ENCODE measurements at regions not wholly inside any gene's neighbourhood (a gene's known extent, or its start where the extent isn't known, plus 50 kb on each side); places are given as distances from the start of the nearest gene placed in this dataset.

DNA sequence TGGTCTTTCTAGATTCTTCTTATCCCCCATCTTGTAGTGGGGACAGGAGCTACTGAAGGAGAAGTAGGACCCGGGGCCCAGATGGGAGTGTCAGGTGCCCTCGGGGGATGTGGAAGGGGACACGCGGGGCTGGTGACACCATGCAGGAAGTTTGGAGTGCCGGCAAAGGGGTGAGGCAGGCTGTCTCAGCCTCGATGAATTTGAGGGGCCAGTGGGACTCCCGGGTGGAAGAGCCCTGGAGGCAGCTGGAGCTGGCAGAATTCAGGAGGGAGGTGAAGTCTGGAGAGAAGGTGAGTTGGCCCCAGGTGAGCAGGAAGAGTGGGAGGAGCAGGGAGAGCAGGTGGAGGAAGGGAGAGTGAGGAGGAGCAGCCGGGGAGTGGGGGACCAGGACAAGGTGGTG is 101.7 kb downstream of the CPZ start:
- no peak overlapping the region for H3K4me2 ChIP-seq (ENCODE audit: control insufficient read depth, insufficient read depth)
- WGBS (ENCODE audit: insufficient coverage, insufficient replicate concordance, low lambda C conversion rate, missing lambda C conversion rate), result 27% methylated on average over 8 of the region's 8 CpGs
- H3K36me3 ChIP-seq (ENCODE audit: control insufficient read depth in 2 of 2, insufficient read depth in 2 of 2, low read length in 1 of 2), result no peaks in the 10 kb centered on the region
- DNase-seq (ENCODE audit: low read depth, low spot score) (no peak), FAIRE-seq (no peak), ATAC-seq (no peak)
- in situ Hi-C loops (cut with MboI), result no loop called here
- ChIA-PET CTCF (no interaction called here), POLR2A (no interaction called here), RAD21 (ENCODE audit: unreplicated experiment) (no interaction called here), SMC1A (ENCODE audit: uncharacterized antibody, unreplicated experiment) (no interaction called here)
- H3K9ac ChIP-seq (ENCODE audit: control insufficient read depth, insufficient read depth, low read length), result no peak overlapping the region
- no peak for TF ChIP-seq TCF3 (IDR thresholded peaks at IDR 0.05; ENCODE audit: borderline replicate concordance, insufficient read depth, low read depth, low read length)
- TF ChIP-seq SMC3 (IDR thresholded peaks at IDR 0.05; ENCODE audit: borderline replicate concordance, low read length), result no peak
- no peak for TF ChIP-seq EGR1 (IDR thresholded peaks at IDR 0.05; ENCODE audit: borderline replicate concordance in 1 of 2, low read depth in 2 of 2, low read length in 2 of 2)
- no peak for TF ChIP-seq POLR2A (IDR thresholded peaks at IDR 0.05; ENCODE audit: low read depth, low read length)
- no peak for TF ChIP-seq CHD2 (IDR thresholded peaks at IDR 0.05; ENCODE audit: borderline replicate concordance, low read depth, low read length)
- no peak for TF ChIP-seq SUZ12 (IDR thresholded peaks at IDR 0.05; ENCODE audit: unreplicated experiment)
- TF ChIP-seq RUNX3 (IDR thresholded peaks at IDR 0.05; ENCODE audit: low read length), result no peak
- TF ChIP-seq STAT1 (conservative IDR thresholded peaks at IDR 0.05), result no peak
- TF ChIP-seq MXI1 (IDR thresholded peaks at IDR 0.05; ENCODE audit: low read depth, low read length), result no peak
- BruUV-seq (replicated peaks), result no TSS peak
- H3K79me2 ChIP-seq (ENCODE audit: control insufficient read depth, insufficient read depth, low read length), result no peaks in the 10 kb centered on the region
- no peaks in the 10 kb centered on the region for H3K4me1 ChIP-seq (ENCODE audit: control insufficient read depth, insufficient read depth, low read length)
- no peaks in the 10 kb centered on the region for H3K9me3 ChIP-seq (replicated peaks; ENCODE audit: control insufficient read depth, insufficient read depth, low read length)
- no peak overlapping the region for H3K4me3 ChIP-seq
- H4K20me1 ChIP-seq (ENCODE audit: control insufficient read depth, insufficient read depth), result no peaks in the 10 kb centered on the region
- H2AFZ ChIP-seq (ENCODE audit: control insufficient read depth, low read depth, low read length), result no peak overlapping the region
- intact Hi-C loops (cut with micrococcal nuclease; ENCODE audit: unreplicated experiment), result no loop called here
- no peaks in the 10 kb centered on the region for H3K27me3 ChIP-seq (replicated peaks in 1 of 2; ENCODE audit: control insufficient read depth in 2 of 2, insufficient read depth in 2 of 2, low read length in 1 of 2)
- no peak overlapping the region for H3K27ac ChIP-seq (ENCODE audit: control insufficient read depth, insufficient read depth)

- H3K36me3 ChIP-seq (ENCODE audit: control insufficient read depth in 2 of 2, insufficient read depth in 2 of 2, low read length in 1 of 2), result no peaks in the 10 kb centered on the region
- no peak for ATAC-seq
- no peaks in the 10 kb centered on the region for H3K79me2 ChIP-seq (ENCODE audit: control insufficient read depth, insufficient read depth, low read length)
- no peaks in the 10 kb centered on the region for H4K20me1 ChIP-seq (ENCODE audit: control insufficient read depth, insufficient read depth)
- H3K4me2 ChIP-seq (ENCODE audit: control insufficient read depth, insufficient read depth), result no peak overlapping the region
- intact Hi-C loops (cut with micrococcal nuclease; ENCODE audit: unreplicated experiment) (no loop called here), in situ Hi-C loops (cut with MboI) (no loop called here)
- no peak for FAIRE-seq
- no peak overlapping the region for H2AFZ ChIP-seq (ENCODE audit: control insufficient read depth, low read depth, low read length)
- no peak overlapping the region for H3K4me3 ChIP-seq
- ChIA-PET RAD21 (ENCODE audit: unreplicated experiment) (no interaction called here), CTCF (no interaction called here), SMC1A (ENCODE audit: uncharacterized antibody, unreplicated experiment) (no interaction called here), POLR2A (no interaction called here)
- no peaks in the 10 kb centered on the region for H3K9me3 ChIP-seq (replicated peaks; ENCODE audit: control insufficient read depth, insufficient read depth, low read length)
- no peak for DNase-seq (ENCODE audit: low read depth, low spot score)
- H3K4me1 ChIP-seq (ENCODE audit: control insufficient read depth, insufficient read depth, low read length), result no peaks in the 10 kb centered on the region
- BruUV-seq (replicated peaks), result no TSS peak
- H3K27me3 ChIP-seq (replicated peaks in 1 of 2; ENCODE audit: control insufficient read depth in 2 of 2, insufficient read depth in 2 of 2, low read length in 1 of 2), result no peaks in the 10 kb centered on the region
- H3K9ac ChIP-seq (ENCODE audit: control insufficient read depth, insufficient read depth, low read length), result no peak overlapping the region
- no peak overlapping the region for H3K27ac ChIP-seq (ENCODE audit: control insufficient read depth, insufficient read depth)
- WGBS (ENCODE audit: insufficient coverage, insufficient replicate concordance, low lambda C conversion rate, missing lambda C conversion rate), result 54% methylated on average over 27 of the region's 27 CpGs
- TF ChIP-seq E2F4 (IDR thresholded peaks at IDR 0.05; ENCODE audit: low read depth, low read length) (no peak), CEBPB (IDR thresholded peaks at IDR 0.05; ENCODE audit: borderline replicate concordance in 1 of 2, low read depth in 2 of 2, low read length in 2 of 2) (no peak), ASH2L (IDR thresholded peaks at IDR 0.05; ENCODE audit: borderline replicate concordance, low read depth) (no peak), TCF3 (IDR thresholded peaks at IDR 0.05; ENCODE audit: borderline replicate concordance, insufficient read depth, low read depth, low read length) (no peak), NFIC (IDR thresholded peaks at IDR 0.05; ENCODE audit: low read depth, low read length) (no peak), TCF7 (IDR thresholded peaks at IDR 0.05; ENCODE audit: borderline replicate concordance) (no peak), CBX5 (IDR thresholded peaks at IDR 0.05; ENCODE audit: low read depth) (no peak), RAD51 (IDR thresholded peaks at IDR 0.05) (no peak), MTA3 (IDR thresholded peaks at IDR 0.05; ENCODE audit: borderline replicate concordance, low read length) (no peak), SUZ12 (IDR thresholded peaks at IDR 0.05; ENCODE audit: unreplicated experiment) (no peak), POLR2A (IDR thresholded peaks at IDR 0.05; ENCODE audit: low read depth, low read length) (no peak), RCOR1 (conservative IDR thresholded peaks at IDR 0.05; ENCODE audit: low read depth, low read length) (no peak)
Observed at GRCh38 chr4:8691151-8691775, 98.7 kb downstream of the CPZ start.
